Head of caudate nucleus (tissue), 42 donors: ENCODE measurements at regions not wholly inside any gene's neighbourhood (a gene's known extent, or its start where the extent isn't known, plus 50 kb on each side); places are given as distances from the start of the nearest gene placed in this dataset.
"Not testable (repeated sequence)": the region's sequence is repeated elsewhere in the genome, so short reads cannot be mapped to it uniquely, and the experiment has no call there.

Experiments
- DNase-seq, 42 donors: peaks; one replicate each; pipeline versions ENCODE4 v3.0.0 to v3.0.0-alpha.2; 2020 to 2021; ENCODE audit warnings: mixed read lengths in 7 of 42
- intact Hi-C: fragments of 100-400 bp; cut with DNase I; formaldehyde crosslinking; loops from one replicate; pipeline ENCODE4 v1.15.0; 2022

DNA sequence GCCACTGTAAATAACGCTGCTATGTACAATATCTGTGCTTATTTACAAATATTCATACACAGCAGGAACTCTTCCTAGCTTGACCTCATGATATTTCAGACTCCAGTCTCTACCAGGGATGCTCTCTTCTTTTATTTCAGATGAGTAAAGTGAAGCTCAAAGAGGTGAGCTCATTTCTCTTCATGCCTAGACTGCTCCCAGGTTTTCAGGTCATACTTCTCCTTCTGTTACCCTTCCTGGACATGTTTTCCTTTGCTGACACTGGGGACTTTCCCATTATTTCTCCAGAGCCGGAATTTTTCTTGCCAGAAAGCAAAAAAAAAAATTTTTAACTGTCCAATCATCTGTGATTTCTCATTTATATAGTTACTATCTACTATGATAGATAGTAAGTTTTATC lies 147.2 kb upstream of the DST start:
- intact Hi-C loops: no loop called here
- DNase-seq: no peak

DNA sequence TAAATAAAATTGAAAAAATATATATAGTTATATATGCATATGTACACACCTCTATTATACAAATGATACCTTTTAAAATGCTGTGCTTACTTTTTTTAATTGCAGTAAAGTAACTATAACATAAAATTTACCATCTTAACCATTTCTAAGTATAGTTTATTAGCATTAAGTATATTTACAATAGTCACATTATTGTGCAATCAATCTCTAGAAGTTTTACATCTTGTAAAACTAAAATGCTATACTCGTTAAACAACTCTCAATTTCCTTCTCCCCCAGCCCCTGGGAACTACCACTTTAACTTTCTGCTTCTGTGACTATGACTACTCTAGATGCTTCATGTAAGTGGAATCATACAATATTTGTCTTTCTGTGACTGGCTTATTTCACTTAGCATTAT lies 146.7 kb upstream of the DST start:
- intact Hi-C loops: no loop called here
- DNase-seq: no peak

DNA sequence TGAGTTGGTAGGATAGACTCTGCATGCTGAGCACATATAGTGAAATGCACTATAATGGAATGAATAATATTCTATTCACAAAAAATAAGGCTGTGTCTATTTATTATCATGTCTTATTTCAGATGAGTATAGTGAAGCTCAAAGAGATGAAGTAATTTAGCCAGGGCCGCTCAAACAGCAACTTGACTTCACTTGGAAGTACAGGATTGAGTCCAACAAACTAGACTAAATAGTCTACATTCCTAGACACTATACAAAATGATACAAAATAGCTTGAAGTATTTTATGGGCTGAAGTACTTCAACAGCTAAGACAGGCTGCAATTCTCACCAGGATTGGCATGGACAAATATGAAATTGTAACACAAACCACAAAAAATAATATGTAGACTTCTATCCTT lies 144.5 kb upstream of the DST start:
- intact Hi-C loops: no loop called here
- no peak for DNase-seq

DNA sequence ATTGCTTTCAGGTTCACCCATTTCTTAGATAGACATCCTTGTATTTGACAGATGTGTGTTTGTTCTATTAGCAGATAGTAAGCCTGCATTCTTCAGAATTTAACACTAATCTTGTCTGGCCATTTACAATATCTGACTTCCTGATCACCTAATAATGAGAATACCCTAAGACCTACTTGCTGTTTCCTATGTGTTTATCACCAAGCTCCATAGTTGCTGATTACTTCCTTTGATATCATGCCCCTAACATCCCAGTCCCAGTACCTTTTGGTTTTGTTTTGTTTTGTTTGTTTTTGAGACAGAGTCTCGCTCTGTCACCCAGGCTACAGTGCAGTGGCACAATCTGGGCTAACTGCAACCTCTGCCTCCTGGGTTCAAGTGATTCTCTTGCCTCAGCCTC lies 143.6 kb upstream of the DST start:
- no peak for DNase-seq
- intact Hi-C loops: no loop called here

DNA sequence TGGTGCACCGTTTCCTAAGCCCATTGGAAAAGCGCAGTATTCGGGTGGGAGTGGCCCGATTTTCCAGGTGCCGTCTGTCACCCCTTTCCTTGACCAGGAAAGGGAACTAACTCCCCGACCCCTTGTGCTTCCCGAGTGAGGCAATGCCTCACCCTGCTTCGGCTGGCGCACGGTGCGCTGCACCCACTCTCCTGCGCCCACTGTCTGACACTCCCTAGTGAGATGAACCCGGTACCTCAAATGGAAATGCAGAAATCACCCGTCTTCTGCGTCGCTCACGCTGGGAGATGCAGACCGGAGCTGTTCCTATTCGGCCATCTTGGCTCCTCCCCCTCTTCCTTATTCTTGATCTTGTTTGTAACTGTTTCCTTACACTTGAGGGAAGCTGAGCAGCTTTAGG lies 142.8 kb upstream of the DST start:
- intact Hi-C loops: not testable (repeated sequence)
- DNase-seq: peak in 40 of 42 donors; percentile 23 to 87 (median 62)

DNA sequence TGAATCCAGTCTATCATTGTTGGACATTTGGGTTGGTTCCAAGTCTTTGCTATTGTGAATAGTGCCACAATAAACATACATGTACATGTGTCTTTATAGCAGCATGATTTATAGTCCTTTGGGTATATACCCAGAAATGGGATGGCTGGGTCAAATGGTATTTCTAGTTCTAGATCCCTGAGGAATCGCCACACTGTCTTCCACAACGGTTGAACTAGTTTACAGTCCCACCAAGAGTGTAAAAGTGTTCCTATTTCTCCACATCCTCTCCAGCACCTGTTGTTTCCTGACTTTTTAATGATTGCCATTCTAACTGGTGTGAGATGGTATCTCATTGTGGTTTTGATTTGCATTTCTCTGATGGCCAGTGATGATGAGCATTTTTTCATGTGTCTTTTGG lies 137.4 kb upstream of the DST start:
- intact Hi-C loops: not testable (repeated sequence)

DNA sequence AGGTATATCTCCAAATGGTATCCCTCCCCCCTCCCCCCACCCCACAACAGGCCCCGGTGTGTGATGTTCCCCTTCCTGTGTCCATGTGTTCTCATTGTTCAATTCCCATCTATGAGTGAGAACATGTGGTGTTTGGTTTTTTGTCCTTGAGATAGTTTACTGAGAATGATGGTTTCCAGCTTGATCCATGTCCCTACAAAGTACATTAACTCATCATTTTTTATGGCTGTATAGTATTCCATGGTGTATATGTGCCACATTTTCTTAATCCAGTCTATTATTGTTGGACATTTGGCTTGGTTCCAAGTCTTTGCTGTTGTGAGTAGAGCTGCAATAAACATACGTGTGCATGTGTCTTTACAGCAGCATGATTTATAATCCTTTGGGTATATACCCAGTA lies 135.8 kb upstream of the DST start:
- DNase-seq, intact Hi-C loops: not testable (repeated sequence)

More for the DNA sequence above, 137.4 kb upstream of the DST start:
- DNase-seq: not testable (repeated sequence)

DNA sequence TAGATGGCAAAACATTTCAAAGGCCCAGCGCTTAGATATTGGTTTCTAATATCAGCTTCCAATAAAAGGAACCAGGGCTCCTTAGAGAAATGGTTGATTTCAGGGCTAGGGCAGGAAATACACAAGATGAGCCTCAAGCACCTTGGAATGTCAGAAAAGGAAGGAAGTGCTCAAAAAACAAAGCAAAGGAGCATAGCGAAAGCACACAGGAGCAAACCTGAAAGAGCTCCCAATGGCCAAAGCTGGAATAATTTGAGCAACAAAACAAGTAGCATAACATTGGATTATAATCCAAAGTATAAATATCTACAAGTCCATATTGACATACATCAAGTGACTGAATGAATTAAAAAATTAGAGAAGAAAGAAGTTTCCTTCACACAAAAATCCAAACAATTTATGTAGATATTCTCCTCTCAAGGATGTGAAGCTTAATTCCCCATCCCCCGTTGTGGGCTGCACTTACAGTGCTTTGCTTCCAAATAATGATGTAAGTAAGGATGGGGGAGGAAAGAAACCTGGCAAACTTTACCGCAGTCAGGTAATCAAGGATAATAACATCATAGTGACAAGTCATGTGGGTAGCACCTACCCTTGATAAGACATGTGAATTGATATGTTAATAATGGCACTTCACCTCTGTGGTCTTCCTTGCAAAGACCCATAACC lies 132.9 kb upstream of the DST start:
- DNase-seq: peak in 5 of 42 donors; percentile 28 to 66 (median 48)
- intact Hi-C loops: no loop called here

DNA sequence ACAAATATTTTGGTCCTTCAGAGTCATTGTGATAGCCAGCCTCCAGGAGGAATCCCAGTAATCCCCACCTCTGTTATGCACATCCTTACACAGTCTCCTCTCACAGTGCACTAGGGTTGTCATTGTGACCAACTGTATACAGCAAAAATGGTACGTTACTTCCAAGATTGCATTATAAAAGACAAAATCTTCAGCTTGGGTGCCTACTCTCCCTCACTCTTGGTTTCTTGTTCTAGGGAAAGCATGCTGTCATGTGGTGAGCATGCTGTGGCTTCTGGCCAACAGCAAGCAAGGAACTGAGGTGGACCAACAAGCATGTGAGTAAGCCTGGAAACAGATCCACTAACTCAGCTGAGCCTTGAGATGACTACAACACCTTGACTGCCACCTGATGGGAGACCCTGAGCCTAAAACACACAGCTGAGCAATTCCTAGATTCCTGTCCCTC lies 130.1 kb upstream of the DST start:
- no peak for DNase-seq
- intact Hi-C loops: no loop called here

DNA sequence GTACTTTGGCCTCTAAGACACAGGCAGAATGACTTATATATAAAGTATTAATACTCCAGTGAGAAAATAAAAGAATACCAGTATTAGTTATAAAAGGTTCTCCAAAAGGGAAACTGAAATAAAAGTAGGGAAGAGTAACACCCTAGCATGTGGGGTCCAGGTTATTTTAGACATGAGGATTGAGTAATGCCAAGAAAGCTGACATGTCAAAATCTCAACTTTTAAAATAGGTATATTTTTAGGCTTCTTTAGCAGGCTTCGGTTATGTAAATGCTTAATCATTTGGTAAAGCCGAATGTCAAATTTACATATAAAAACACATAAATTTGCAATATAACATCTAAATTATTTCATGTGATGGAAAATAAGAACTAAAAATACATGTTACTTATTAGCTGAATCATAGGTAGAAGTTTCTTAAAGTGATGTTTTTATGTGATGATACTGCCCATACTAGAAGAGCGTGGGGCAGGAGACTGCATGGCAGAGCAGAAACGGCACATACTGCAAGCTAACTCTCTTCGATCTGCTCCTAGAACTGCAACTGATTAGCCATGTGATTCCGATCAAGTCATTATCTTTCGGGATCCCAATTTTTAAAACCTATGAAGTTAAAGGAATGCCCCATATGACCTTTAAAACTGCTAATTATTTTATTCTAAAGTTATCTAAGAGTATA lies 129.4 kb upstream of the DST start:
- DNase-seq: peak in 1 of 42 donors; percentile 27
- intact Hi-C loops: no loop called here

DNA sequence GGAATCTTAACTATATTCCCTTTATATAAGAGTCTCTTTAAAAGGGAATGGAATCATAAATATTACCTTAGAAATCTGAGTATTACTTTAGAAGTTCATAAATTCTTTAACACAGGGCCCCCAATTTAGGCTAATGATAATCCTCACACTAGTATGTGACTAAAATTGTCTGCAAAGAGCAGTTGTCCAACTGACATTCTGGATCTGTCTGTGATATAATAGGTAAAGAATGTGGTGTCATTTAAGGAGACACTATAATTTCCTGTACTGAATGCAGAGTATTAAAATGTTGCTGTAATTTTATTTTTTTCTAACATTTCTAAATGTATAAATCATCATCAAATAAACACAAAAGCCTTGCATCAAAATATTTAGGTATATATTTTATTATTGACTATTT lies 128.5 kb upstream of the DST start:
- DNase-seq: no peak
- intact Hi-C loops: no loop called here

DNA sequence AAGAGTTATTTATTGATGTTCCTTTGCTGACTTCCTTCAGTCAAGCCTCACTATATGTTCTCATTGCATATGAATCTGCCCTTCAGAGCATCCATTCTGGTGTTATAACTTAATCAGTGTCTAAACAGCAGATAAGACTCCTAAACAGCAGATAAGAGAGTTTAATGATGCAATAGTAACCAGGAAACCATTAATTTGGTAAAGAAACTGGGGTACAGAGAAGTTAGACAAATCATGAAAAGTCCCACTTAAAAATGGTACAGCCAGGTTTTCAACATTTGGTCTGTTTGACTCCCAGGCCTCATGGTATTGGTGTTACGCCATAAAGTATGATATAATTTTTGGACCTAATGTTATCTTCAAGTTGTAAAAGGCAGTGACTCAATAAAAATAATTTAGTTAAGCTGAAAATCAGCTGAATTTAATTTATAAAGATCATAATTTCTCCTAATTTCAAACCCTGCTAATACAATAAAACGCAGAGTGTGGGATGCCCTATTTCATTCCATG lies 127.4 kb upstream of the DST start:
- intact Hi-C loops: no loop called here

DNA sequence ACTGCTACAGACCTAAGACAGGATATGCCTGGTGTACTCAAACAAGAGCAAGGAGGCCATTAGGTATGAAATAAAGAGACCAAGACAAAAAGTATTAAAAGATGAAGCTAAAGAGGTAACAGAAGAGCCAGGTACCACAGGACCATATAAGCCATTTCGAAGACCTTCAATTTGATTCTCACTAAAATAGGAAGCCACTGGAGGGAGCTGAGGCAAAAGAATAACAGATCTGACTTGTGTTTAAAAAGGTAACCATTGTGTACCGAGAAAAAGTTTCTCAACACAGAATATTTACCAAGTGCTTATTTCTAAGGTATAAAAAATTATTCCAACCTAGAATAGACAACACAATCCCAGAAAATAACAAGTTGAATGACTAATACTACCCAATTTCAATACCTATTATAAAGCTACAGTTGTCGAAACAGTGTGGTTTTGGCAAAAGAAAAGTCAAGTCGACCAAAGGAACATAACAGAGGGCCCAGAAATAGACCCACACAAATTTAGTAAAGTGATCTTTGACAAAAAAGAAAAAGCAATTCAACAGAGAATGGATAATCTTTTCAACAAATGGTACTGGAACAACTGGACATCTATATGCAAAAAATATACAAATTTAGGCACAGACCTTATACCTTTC lies 125.3 kb upstream of the DST start:
- intact Hi-C loops: loop anchor here (10.0 kb wide), 1 partner anchor 133 kb away; no protein-coding TSS in a partner anchor
- no peak for DNase-seq

More for the DNA sequence above, 127.4 kb upstream of the DST start:
- DNase-seq: no peak

DNA sequence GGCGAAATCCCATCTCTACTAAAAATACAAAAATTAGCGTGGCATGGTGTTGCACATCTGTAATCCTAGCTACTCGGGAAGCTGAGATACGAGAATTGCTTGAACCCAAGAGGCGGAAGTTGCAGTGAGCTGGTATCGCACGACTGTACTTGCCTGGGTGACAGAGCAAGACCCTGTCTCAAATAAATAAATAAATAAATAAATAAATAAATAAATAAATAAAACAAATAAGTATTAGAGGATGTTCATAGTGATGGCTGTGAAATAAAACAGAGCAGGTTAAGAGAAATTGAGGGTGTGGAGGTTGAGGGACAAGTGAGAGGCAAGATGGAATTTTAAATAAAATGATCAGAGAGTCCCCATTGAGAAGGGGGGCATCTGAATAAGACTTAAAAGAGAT lies 124.7 kb upstream of the DST start:
- intact Hi-C loops: loop anchor here (10.0 kb wide), 1 partner anchor 133 kb away; no protein-coding TSS in a partner anchor
- DNase-seq: no peak

DNA sequence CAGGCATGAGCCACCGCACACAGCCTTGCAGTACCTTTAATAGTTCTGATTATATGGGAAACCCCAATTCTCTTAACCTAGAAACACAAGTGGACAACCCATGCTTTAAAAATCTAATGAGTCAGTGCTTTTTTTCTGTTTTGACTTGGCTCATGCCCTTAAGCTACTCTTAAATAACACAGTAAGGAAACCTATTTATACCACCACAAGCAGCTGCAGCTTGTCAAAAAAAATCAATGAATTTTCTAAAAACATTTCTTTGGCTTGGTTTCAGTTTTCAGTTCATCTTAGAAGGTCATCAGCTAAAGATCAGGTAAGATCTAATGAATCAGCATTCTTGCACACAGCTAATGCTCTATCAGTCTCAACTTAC lies 124.1 kb upstream of the DST start:
- intact Hi-C loops: loop anchor here (10.0 kb wide), 1 partner anchor 132 kb away; no protein-coding TSS in a partner anchor
- DNase-seq: no peak

DNA sequence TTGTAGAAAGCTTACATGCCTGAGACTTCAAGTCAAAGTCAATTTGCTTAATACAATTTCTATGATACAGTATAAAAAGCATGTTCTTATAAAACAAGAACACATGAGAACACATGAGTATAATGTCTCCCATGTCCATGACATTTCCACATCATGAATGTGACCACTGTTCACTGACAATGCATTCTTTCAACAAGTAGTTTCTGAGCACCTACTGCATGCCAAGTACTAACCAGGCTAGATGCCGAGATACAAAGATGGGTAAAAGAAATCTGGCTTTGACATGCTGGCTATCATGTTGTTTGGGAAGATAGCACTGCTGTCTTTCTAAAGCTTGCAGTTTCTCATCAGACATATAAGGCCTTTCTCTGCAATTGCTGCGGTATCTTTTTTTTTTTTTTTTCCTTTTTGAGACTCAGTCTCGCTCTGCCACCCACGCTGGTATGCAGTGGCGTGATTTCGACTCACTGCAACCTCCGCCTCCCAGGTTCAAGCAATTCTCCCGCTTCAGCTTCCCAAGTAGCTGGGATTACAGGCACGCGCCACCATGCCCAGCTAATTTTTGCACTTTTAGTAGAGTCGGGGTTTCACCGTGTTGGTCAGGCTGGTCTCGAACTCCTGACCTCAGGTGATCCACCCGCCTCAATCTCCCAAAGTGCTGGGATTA lies 123.6 kb upstream of the DST start:
- intact Hi-C loops: loop anchor here (10.0 kb wide), 1 partner anchor 131 kb away; no protein-coding TSS in a partner anchor
- no peak for DNase-seq

DNA sequence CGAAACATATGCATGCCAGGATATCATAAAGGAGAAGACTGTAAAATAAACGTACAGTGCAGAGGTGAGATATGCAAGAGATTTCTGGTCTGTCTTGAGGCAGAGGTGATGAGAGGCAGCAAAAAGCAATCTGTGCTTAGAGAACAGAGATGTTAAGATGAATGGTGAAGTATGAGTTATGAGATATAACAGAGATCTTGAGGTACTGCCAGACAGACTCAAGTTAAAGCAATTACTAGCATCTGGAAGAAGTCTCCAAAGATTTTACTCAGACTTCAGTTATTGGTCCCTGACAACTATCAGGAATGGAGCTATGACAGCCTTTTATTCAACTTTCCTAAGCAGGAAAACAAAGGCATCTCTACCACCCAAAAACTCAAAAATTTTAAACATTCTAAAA lies 122.8 kb upstream of the DST start:
- intact Hi-C loops: loop anchor here (10.0 kb wide), 1 partner anchor 131 kb away; no protein-coding TSS in a partner anchor
- no peak for DNase-seq

DNA sequence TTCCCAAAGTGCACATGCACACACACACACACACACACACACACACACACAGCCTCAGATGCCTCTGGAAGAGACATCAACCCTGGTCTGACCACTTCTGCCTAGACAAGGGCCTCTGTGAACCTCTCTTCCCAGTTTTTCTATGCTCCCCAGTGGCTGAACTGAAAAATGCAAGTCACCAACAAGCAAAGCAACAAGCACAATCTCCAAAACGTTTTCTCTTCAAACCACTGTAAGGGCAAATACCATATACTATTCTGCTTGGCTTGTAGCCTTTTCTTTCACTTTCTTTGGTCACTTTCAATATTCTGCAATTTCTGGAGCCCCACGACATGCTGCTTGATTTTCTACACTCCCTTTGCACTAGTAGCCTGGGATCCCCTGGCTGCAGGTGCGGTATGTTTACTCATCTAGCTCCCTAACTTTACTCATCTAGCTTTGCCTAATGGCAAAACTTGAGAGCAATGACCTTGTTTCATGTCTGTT lies 121.4 kb upstream of the DST start:
- DNase-seq: peak in 22 of 42 donors; percentile 35 to 82 (median 60)
- intact Hi-C loops: loop anchor here (5.0 to 10.0 kb wide), 2 partner anchors 88 to 129 kb away; no protein-coding TSS in a partner anchor

DNA sequence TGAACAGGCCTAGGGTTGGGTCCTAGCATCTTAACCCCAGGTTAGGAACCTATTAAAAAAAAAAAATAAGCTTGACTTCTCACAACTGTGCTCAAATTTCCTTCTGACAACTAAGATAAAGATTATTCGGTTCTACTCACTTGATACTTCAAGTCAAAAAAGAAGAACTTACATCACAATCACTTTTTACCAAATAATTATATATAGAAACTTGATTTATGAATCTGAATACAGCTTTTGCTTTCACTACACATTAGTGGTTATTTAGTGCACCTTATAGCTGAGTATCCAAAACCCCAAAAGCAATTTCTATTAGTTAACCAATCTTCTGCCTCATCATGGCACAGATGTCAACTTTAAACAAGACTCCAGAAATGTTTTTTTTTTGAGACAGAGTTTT lies 119.0 kb upstream of the DST start:
- no peak for DNase-seq
- intact Hi-C loops: loop anchor here (5.0 to 10.0 kb wide), 2 partner anchors 91 to 127 kb away; no protein-coding TSS in a partner anchor
